ENCODE measurements at regions not wholly inside any gene's neighbourhood (a gene's known extent, or its start where the extent isn't known, plus 50 kb on each side); places are given as distances from the start of the nearest gene placed in this dataset.

- Histone ChIP-seq H3K4me3 (no peak overlapping the region), H3K27ac (no peak overlapping the region), H3K9me3 (no peaks in the 10 kb centered on the region), H3K27me3 (no peaks in the 10 kb centered on the region), H3K36me3 (no peaks in the 10 kb centered on the region), H3K4me1 (no peaks in the 10 kb centered on the region)
- intact Hi-C loops (cut with DNase I), result no loop called here
- no peak for ATAC-seq
- DNase-seq, result no peak
- TF ChIP-seq CTCF (IDR thresholded peaks at IDR 0.05), result no peak
Observed at GRCh38 chr16:79981814-79982213, 381.3 kb upstream of the MAF start.

GRCh38 chr16:79980650-79981521 is 380.3 kb upstream of the MAF start:
- DNase-seq, result no peak
- Histone ChIP-seq H3K9me3 (no peaks in the 10 kb centered on the region), H3K27ac (no peak overlapping the region), H3K4me3 (no peak overlapping the region), H3K36me3 (no peaks in the 10 kb centered on the region), H3K4me1 (no peaks in the 10 kb centered on the region), H3K27me3 (no peaks in the 10 kb centered on the region)
- no peak for ATAC-seq
- intact Hi-C loops (cut with DNase I), result no loop called here
- TF ChIP-seq CTCF (IDR thresholded peaks at IDR 0.05), result no peak

- intact Hi-C loops (cut with DNase I), result no loop called here
- no peak for TF ChIP-seq CTCF (IDR thresholded peaks at IDR 0.05)
- no peak for ATAC-seq
- Histone ChIP-seq H3K4me1 (no peaks in the 10 kb centered on the region), H3K27me3 (no peaks in the 10 kb centered on the region), H3K9me3 (no peaks in the 10 kb centered on the region), H3K27ac (no peak overlapping the region), H3K4me3 (no peak overlapping the region), H3K36me3 (no peaks in the 10 kb centered on the region)
- no peak for DNase-seq
Observed at GRCh38 chr16:79977940-79978836, 377.7 kb upstream of the MAF start.

- Histone ChIP-seq H3K27ac (no peak overlapping the region), H3K36me3 (no peaks in the 10 kb centered on the region), H3K27me3 (no peaks in the 10 kb centered on the region), H3K4me3 (no peak overlapping the region), H3K4me1 (no peaks in the 10 kb centered on the region), H3K9me3 (no peaks in the 10 kb centered on the region)
- no peak for DNase-seq
- ATAC-seq, result no peak
- no peak for TF ChIP-seq CTCF (IDR thresholded peaks at IDR 0.05)
- intact Hi-C loops (cut with DNase I), result no loop called here
Observed at GRCh38 chr16:79973320-79973719, 372.8 kb upstream of the MAF start.

Measured in left lung (tissue), 4 donors.